HG03432 (cell line): ENCODE measurements at regions not wholly inside any gene's neighbourhood (a gene's known extent, or its start where the extent isn't known, plus 50 kb on each side); places are given as distances from the start of the nearest gene placed in this dataset.
A peak's percentile ranks its signal among the peaks of the same experiment; 100 is the strongest.
"Not testable (repeated sequence)": the region's sequence is repeated elsewhere in the genome, so short reads cannot be mapped to it uniquely, and the experiment has no call there.

Experiments
- ATAC-seq: cut with Tn5 transposase; IDR thresholded peaks from one replicate; pipeline ENCODE4 v1.9.1; 2021; ENCODE audit warnings: mild to moderate bottlenecking, moderate library complexity; ENCODE audit not compliant: unreplicated experiment

DNA sequence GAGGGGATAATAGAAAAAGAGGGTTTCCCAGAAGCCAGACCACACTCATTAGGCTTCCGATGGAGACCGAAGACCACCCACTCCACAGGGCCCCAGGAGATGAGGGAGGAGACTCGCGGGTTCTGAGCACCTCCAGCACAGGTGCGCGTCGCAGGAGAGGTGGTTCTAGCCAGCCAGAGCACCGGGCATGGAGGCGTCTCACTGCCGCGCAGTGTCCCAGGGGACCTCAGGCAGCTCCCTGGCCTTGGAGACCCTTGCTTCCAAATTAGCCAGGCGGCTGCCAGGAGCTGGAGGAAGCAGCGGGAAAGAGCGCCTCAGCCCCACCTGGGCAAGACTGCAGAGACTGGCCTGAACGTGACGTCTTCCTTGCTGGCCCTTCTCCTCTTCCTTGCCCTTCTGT is 115.4 kb upstream of the FBXL7 start:
- no peak for ATAC-seq

DNA sequence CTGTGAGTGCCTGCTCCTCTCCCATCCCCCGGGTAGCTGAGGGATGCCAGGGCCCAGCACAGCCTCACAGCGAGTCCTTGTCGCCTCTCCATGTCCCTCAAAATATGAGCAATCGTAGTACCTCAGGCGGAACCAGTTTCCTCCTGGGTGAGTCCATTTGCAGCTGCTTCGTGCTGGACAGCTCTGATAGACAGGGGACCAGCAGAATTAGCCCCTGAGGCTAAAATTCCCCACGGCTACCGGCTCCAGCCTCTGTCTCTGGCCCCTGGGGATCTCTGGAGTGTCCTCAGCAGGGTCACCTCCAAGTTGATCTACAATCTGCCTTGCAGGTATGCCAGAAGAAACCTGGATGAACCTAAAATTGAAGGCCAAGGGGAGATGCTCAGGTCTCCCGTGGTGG is 115.8 kb upstream of the FBXL7 start:
- ATAC-seq, result no peak

DNA sequence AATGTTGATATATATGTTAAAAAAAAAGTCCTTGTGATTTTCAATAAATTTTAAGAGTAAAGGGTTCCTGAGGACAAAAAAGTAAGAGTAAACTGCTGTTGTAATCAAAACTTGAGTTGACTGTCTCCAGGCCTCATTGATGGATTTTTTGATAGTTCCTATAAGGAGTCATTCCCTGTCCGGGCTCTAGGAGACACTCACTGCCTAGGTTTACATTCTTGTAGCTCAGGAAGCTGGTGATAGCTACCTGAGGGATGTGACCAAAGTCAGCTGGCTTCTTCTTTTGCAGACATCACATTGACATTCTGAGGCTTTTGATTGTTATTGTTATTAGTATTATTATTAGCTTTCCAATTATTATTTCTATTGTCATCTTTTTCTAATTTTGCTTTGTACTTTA is 116.5 kb upstream of the FBXL7 start:
- ATAC-seq, result no peak

DNA sequence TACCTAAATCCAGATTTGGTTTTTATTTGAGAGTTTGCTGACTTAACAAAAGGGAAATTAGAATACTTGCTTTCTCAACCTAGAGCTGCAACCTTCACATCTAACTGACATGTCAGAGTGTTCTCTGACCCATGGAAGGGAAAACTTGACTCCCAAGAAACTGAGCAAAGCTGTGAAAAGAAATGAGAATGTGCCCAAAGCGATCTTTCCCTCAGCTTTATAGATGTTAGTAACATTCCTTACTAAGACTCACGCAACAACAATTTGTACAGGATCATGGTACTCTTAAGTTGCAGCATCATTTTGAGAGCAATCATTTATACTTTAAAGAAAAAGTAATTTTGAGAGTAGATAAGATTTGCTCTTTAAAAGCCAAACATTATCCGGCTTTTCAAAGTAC is 117.0 kb upstream of the FBXL7 start:
- ATAC-seq, result no peak

DNA sequence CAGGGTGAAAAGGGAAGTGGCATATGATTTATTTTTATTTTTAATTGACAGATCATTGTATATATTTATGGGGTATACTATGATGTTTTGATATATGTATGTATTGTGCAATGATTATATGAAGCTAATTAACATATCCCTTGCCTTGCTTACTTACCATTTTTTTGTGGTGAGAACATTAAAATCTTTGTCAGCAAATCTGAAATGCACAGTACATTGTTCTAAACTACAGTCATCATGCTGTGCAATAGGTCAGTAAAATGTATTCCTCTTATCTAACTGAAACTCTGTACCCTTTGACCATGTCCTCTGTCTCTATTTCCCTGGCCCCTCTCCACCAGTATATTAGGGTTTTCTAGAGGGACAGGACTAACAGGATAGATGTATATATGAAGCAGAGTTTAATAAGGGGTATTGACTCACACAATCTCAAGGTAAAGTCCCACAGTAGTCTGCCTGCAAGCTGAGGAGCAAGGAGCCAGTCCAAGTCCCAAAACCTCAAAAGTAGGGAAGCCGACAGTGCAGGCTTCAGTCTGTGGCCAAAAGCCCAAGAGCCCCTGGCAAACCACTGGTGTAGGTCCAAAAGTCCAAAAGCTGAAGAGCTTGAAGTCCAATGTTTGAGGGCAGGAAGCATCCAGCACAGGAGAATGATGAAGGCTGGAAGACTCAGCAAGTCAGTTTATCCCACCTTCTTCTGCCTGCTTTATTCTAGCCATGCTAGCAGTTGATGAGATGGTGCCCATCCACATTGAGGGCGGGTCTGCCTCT is 122.2 kb upstream of the FBXL7 start:
- ATAC-seq, result no peak

DNA sequence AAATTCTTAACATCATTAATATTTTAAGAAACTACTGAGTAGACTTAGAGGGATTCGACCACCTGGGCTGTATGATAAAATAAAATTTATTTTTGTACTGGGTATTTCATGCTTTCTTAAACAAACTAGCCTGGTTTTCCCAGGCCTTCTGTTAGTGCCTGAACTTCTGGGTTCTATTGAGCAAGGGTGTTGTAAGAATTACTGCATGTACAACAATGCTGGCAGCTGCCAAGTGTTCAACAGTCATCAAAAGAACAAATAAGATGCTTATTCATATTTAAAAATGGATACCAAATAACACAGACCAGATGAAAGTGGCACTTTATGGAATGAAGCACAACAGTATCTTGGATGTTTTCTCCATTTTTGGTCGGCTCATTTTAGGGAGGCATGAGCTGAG is 123.2 kb upstream of the FBXL7 start:
- ATAC-seq, result no peak

DNA sequence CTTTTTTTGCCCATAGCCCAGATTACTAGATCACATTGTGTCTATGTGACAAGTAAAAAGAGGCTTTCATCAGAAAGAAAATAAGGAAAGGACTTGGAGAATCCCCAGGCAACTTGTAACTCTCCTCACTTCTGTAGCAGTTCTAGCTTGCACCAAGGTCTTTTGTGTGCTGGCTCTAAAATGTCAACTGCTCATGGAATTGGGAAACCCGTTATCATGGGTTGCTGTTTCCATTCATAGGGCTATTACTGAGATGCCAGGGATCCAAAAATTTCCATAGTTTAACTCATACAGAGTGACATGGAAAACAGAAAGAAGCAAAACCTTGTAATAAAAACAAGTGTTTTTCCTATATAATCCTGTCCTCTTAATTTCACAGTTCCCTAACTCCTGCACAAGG is 123.9 kb upstream of the FBXL7 start:
- no peak for ATAC-seq

DNA sequence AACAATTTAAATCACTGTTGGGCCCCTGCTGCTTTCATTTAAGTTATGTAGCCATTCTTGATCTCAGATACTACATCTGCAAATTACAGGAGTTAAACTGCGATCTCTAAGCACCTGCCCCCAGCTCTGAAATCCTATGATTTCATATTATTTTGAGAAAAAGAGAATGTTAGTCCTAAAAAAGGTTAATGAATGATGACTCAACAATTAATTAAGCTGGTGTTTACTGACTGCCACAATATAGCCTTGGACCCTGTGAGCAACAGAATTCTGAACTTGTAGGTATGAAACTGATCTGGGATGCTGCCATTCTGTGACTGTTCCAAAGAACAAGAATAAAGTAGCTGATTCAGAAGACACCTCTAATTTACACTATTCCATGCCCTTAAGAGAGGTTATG is 124.4 kb upstream of the FBXL7 start:
- no peak for ATAC-seq

DNA sequence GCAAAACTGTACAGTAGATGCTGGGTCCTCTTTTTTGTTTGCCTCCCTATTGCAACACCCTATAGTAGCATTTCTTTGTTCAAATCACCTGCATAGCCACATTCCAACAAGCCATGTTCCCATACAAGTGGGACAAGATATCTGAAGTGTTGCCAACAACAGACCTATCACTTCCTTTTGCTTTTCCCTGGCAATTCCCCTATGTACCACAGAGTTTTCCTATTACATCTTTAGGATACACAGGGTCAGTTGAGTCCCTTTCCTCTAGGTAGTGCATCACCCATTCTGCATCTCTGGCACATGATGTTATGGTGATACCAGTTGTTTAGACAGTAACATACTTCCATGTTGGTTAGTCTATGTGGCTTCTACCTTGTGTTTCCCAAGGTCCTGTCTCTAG is 125.1 kb upstream of the FBXL7 start:
- ATAC-seq, result no peak

DNA sequence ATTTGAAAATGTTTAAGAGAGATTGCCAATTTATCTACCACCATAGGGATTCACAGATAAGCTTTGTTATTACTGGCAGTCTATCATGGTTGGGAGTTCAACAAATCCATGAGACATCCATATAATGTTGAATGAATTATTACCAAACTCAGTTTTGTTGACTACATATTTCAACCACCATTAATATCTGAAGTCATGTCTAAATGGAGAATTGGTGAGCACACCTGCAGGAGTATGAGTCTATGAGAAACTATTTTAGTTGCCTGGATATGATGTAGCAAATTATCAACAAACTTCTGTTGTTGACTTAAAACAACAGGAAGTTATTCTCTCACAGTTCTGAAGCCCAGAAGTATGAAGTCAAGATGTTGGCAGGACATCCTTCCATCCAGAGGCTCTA is 126.8 kb upstream of the FBXL7 start:
- no peak for ATAC-seq

DNA sequence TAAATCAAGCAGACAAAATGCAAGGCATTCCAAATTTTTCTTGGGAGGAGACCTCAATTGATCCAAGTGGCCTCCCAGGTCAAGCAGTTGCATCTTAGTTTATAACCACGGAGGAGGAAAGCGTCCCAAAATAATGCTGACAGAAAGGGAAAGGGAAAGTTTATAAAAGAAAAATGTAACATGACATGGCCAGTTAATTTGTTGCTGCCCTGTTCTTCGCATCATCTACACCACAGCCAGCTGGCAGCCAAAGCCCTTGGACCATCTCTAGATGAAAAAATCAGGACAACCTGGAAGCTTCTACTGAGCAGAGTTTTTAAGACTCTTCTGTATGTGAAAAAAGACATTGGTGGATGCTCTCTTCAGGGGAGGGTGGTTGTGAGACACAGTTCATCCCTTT is 128.8 kb upstream of the FBXL7 start:
- no peak for ATAC-seq

DNA sequence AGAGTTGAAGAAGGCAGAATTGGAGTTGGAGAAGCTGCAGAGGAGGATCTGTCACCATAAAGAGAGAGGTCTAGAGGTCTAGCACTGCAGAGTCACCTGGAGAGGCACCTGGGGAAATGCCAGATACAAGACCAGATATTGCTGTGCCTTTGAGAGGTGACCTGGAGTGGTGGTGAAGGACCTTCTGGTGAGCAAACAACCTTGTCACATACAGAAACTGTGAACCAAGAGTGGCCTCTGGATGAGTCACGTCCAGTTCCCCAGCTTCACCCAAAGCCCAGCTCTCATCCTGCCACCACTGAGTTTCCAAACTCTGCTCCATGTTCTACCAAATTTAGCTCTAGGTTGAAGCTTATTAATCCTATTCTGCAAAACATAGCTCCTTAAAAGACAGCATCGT is 131.1 kb upstream of the FBXL7 start:
- ATAC-seq, result no peak

DNA sequence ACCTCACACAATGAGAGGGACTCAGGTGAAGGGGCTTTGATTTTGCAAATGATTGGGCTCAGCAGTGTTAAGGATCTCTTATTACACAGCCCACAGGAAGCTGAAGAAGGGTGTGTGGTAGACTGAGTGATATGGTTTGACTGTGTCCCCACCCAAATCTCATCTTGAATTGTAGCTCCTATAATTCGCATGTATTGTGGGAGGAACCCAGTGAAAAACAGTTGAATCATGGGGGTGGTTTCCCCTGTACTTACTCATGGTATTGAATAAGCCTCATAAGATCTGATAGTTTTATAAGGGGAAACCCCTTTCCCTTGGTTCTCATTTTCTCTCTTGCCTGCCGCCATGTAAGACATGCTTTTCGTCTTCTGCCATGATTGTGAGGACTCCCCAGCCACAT is 132.5 kb upstream of the FBXL7 start:
- no peak for ATAC-seq

DNA sequence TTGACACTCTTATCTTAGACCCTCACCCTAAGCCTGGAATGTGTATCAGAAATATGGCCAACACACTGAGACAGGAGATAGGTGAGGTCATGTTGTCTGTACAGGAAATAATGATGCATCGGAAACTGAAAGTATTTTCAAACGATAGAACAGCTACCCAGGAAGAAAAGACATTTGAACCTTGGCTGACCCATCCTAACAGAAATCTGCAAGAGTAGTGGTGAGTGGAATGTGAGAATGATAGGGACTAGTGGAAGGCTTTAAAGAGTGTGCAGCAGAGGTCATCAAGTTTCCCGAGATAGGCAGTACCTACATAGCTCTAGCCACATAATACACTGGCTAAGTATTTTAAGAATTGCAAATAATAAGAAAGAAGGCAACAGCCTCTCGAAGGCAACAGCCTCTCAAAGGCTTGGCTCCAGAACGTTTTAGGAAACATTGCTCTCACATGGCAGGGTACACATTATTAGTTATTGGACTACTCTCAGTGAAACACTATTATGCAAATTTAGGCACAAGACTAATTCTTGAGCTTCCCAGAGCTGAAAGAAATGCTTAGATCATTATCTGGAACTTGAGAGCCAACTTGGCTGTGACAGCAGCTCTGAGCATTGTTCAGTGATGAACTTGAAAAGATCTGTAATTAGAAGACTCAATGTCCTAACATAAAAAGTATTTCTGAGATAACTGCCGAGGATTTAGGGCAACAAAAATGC is 133.1 kb upstream of the FBXL7 start:
- ATAC-seq, result peak; percentile 54

DNA sequence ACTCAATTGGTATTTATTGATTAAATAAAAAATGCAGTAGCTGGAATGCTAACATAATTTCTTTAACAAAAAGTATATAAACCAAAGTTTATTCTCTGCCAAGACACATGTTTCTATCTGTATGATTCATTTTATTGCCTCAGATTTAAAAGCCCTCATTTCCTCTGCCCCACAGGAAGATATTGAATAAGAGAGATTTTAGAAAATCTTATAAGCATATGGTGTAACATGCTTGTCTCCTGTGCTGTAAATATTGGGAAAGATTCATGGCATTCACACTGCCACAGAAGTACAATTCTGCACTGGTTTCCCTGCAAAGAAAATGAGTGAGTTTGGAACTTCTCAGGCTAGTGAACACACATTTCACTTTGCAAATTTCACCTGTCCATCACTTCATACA is 134.9 kb upstream of the FBXL7 start:
- no peak for ATAC-seq

DNA sequence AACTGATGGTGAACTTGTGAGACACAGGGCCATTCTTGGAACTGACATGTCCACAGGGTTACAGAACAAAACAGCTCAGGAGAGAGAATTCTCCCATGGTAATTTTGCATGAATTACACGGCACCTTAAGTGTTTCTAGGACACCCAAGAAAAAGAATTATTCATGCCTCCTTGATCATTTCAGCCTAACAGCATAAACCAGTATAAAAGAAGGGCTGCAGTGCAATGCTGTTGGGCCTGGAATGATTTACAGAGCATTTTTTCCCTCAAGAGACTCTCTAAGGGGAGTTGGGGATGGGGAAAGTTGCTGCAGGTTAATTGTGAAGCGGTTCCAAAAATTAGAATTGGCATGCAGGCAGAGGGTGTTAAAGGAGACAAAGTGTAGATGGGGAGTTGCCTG is 136.4 kb upstream of the FBXL7 start:
- ATAC-seq, result no peak

DNA sequence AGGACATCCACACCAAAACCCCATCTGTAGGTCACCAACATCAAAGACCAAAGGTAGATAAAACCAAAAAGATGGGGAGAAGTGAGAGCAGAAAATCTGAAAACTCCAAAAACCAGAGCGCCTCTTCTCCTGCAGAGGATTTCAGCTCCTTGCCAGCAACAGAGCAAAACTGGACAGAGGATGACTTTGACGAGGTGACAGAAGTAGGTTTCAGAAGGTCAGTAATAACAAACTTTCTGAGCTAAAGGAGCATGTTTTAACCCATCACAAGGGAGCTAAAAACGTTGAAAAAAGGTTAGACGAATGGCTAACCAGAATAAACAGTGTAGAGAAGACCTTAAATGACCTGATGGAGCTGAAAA is 142.9 kb upstream of the FBXL7 start:
- not testable (repeated sequence) for ATAC-seq

DNA sequence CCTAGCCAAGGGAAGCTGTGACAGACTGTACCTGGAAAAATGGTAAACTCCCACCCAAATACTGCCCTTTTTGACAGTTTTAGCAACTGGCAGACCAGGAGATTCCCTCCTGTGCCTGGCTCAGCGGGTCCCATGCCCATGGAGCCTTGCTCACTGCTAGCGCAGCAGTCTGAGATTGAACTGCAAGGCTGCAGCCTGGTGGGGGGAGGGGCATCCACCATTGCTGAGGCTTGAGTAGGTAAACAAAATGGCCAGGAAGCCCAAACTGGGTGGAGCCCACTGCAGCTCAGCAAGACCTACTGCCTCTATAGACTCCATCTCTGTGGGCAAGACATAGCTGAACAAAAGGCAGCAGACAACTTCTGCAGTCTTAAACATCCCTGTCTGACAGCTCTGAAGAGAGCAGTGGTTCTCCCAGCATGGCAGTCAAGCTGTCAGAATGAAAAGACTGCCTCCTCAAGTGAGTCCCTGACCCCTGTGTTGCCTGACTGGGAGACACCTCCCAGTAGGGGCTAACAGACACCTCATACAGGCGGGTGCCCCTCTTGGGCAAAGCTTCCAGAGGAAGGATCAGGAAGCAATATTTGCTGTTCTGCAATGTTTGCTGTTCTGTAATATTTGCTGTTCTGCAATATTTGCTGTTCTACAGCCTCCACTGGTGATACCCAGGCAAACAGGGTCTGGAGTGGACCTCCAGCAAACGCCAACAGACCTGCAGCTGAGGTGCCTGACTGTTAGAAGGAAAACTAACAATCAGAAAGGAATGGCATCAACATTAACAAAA is 143.5 kb upstream of the FBXL7 start:
- not testable (repeated sequence) for ATAC-seq

DNA sequence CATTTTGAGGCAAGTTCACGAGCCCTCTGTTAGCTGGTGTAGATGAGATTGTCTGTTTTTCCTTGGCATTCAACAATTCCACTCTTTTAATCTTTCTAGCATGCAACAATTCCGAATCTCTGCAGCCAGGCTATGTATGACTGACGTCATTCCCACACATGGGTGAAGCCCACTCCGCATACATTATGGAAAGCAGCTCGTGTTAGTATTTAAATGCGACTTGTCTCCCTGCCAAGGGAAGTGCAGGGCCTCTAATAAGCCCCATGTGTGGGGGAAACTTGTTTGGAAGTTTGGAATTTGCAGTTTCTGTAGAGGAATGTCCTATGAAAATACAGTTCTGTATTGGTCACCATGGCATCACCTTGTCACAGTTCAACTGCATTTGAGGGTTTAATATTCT is 146.0 kb upstream of the FBXL7 start:
- ATAC-seq, result no peak

DNA sequence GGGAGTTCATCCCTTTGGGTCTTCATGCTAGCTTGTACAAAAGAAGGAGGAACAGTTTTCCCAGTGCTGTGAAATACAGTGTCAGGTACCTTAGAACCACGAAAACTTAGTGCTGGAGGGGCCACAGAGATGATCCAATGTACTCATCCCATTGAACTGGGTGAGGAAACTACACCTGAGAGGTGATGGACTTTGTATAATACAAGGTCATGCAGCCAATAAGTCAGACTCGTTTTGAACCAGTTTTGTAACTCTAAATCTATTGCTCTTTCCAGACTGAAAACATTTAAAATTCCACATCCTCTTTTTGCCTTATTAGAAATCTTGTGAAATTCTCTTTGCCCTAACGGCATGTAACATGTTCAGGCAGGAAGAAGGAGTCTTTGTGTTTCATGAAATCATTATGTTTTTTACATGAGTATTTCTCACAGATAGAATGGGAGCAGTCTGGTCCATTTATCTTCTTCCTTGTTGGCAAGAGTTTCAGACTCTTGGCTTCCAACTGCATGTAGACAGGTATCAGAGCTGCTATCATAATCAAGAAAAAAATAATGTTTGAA is 146.8 kb upstream of the FBXL7 start:
- ATAC-seq, result no peak

DNA sequence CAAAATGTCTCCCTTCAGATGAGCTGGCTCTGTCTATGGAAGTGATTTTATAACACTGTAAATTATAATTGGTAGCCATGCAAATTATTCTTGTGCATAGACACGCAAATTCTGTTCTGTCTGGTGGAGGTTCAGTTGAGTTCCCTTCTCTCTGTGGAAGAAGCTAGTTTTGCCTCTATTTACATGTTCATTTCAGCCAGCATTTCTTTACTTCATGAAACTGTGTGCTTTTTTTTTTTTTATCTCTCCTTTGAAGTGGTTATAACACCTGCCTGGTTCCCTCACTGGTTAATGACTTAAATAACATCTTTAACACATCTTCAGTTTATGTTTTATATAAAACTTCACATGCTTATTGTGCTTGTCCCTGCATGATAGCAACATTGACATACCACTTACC is 149.4 kb upstream of the FBXL7 start:
- no peak for ATAC-seq

DNA sequence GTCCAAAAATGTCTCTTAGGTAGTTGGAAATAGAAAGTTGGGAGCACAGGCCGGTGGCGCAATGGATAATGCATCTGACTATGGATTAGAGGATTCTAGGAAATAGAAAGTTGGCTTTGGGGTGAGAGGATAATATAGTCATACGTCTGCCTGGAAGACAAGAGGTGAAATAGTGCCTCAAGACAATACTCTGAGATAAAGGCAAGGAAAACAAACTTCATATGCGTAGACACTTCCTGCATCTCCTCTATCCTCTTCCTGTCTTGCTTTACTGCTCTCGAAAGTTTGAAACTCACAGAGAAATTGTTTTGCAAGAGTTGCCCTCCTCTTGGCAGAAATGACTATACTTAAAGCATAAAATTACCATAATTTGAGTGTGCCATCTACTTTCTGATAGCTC is 153.2 kb upstream of the FBXL7 start:
- no peak for ATAC-seq
